GM18951 (cell line): ENCODE measurements at regions not wholly inside any gene's neighbourhood (a gene's known extent, or its start where the extent isn't known, plus 50 kb on each side); places are given as distances from the start of the nearest gene placed in this dataset.

Source experiments
- POLR2A ChIP-seq: IDR thresholded peaks from 4 replicates; pipeline ENCODE4 v1.6.1; 2011; ENCODE audit warnings: mild to moderate bottlenecking; ENCODE audit not compliant: insufficient read length, insufficient read depth; ENCODE audit errors: extremely low read depth
- in situ Hi-C: fragments of 300-500 bp; cut with MboI; formaldehyde crosslinking; loops from one replicate; pipeline ENCODE4 v1.12.0; 2022; ENCODE audit warnings: low sequenced_read_pairs, mixed read lengths, inconsistent platforms; ENCODE audit not compliant: unreplicated experiment

DNA sequence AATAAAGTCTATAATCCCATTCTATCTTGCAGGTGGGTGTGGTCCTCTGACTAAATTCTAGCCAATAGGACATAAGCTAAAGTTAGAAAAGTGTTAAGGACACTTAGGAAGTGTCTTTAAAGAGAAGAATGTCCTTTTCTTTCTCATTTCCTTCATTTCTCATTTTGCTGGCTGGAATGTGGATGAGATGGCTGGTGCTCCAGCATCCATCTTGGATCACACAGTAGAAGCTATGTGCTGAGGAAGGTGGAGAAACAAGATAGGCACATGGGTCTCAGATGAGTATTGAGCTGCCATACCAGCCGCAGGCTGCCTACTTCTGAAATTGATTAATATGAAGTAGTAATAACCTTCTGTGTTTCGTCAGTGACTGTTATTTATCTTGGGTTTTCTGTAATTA, 289.0 kb downstream of the LRFN2 start:
- no peak for TF ChIP-seq POLR2A
- in situ Hi-C loops, result loop anchor here (25.0 kb wide), 2 partner anchors 311 to 936 kb away; no protein-coding TSS in a partner anchor

GRCh38 chr6:40295251-40295950, 291.8 kb downstream of the LRFN2 start:
- in situ Hi-C loops, result loop anchor here (25.0 kb wide), 2 partner anchors 308 to 933 kb away; no protein-coding TSS in a partner anchor
- TF ChIP-seq POLR2A, result no peak

DNA sequence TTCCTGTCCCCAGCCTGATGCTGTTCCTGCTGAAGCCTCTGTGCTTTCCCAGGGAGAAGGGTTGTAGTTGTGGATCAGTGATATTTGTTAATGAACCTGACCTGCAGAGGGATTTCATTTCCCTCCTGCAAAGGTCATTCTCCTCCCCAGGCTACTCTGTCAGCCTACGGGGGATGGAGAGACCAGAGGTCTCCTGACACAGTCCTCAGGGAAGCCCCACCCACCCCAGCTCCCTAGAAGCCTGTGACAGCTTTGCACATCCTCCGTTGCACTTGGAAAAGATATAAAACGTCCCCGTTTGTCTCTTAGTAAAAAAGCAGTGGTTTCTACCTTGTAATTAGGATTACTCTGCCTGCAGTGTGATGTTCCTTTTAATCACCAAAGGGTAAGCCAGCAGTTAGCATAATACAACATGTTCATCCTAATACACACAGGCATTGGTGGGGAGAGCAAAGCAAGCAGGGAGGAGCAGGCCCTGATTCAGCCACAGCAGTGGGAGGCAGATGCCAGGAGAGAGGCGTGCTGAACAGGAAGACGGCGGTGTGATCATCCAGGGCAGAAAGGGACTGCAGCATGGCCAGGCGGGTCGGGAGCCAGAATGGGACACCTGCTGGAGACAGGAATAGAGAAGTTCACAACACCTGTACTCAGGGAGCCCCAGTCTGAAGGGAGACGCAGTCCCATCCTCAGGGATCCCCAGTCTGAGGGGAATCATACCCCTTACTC, 293.5 kb downstream of the LRFN2 start:
- TF ChIP-seq POLR2A, result no peak

DNA sequence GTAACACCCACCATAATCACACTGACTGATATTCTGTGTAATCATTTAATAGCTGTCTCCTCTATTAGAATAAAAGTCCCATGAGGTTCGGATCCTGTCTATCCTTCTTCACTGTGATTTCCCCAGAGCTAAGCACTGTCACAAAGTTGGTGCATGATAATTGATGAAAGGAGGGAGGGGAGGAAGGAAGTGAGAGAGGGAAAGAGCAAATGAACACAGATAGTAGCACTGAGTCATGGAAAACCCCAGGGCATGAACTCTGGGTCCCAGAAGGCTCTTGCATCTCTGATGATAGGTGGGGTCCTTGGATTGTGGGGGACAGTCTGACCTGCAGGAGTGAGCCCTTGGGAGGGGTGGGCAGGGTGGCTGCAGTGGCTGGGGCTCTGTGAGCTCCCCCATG, 294.1 kb downstream of the LRFN2 start:
- in situ Hi-C loops, result loop anchor here (25.0 kb wide), 2 partner anchors 306 to 931 kb away; no protein-coding TSS in a partner anchor
- TF ChIP-seq POLR2A, result no peak

More for the DNA sequence above, 293.5 kb downstream of the LRFN2 start:
- in situ Hi-C loops, result loop anchor here (25.0 kb wide), 2 partner anchors 306 to 931 kb away; no protein-coding TSS in a partner anchor

GRCh38 chr6:40290816-40291215, 296.3 kb downstream of the LRFN2 start:
- TF ChIP-seq POLR2A, result no peak
- in situ Hi-C loops, result loop anchor here (25.0 kb wide), 2 partner anchors 304 to 929 kb away; no protein-coding TSS in a partner anchor

DNA sequence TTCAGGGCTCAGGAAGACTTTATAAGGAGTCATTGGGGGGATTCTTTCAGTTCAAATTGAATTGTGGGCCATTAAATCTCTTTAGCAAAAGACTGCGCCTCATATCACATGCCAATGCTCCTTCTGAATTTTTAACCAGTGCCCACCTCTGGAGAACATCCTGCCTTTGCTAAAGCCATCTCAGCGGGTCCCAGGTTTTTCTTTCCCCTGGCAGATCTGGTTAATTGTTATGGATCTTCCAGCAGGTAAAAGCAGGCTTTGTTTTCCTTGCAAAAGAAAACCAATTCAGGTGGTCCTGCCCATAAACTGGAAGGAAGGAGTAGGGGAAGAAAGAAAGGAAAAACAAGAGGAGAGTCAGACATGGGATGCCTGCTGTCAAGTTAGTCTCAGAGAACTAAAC, 298.2 kb downstream of the LRFN2 start:
- no peak for TF ChIP-seq POLR2A
- in situ Hi-C loops, result loop anchor here (25.0 kb wide), 2 partner anchors 302 to 927 kb away; no protein-coding TSS in a partner anchor

GRCh38 chr6:40287296-40287850, 299.8 kb downstream of the LRFN2 start:
- in situ Hi-C loops, result loop anchor here (25.0 kb wide), 2 partner anchors 300 to 925 kb away; no protein-coding TSS in a partner anchor
- no peak for TF ChIP-seq POLR2A

DNA sequence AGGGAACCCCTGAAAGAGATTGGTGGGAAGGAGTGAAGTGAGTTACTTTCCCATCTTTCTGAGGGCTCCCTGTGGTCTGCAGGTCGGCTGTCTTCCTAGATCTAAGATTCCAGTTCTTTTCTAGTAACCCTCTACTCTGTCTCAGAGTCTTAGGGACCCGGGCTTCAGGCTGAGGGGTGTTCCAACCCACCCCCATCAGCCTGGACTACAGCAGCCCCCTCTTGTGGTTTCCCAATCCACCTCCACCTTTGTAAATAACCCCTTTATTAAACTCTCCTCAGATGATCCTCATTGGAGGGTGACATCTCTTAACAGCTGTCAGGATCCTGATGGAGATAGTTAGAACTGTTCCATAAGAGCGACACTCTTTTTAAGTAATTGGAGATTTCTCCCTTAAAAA, 300.4 kb downstream of the LRFN2 start:
- no peak for TF ChIP-seq POLR2A
- in situ Hi-C loops, result loop anchor here (25.0 kb wide), 2 partner anchors 299 to 924 kb away; no protein-coding TSS in a partner anchor

- in situ Hi-C loops, result loop anchor here (25.0 kb wide), 2 partner anchors 299 to 924 kb away; no protein-coding TSS in a partner anchor
- no peak for TF ChIP-seq POLR2A
Measured at GRCh38 chr6:40285996-40286395, 301.2 kb downstream of the LRFN2 start.

DNA sequence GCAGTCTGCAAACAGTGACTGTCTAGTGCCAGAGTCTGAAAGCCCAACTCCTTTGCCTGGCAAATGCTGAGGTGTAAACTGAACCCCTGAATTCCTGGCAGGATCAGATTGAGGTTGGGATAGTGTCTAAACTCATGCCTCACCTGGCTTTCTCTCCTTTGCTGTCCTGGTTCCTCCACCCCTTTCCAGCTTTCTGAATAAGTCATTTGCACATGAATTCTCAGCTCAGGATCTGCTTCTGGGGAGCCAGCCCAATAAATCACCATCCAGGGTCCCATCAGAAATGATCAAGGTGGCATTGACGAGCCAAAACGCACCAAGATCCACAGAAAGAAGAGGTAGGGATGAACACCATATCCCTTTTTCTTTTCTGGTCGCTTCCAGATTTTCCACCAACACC, 301.6 kb downstream of the LRFN2 start:
- no peak for TF ChIP-seq POLR2A

GRCh38 chr6:40282986-40283385, 304.2 kb downstream of the LRFN2 start:
- in situ Hi-C loops, result loop anchor here (25.0 kb wide), 2 partner anchors 296 to 921 kb away; no protein-coding TSS in a partner anchor
- no peak for TF ChIP-seq POLR2A

More for the DNA sequence above, 301.6 kb downstream of the LRFN2 start:
- in situ Hi-C loops, result loop anchor here (25.0 kb wide), 2 partner anchors 298 to 923 kb away; no protein-coding TSS in a partner anchor

- TF ChIP-seq POLR2A, result no peak
- in situ Hi-C loops, result loop anchor here (25.0 kb wide), 2 partner anchors 294 to 919 kb away; no protein-coding TSS in a partner anchor
Measured at GRCh38 chr6:40281402-40281801, 305.8 kb downstream of the LRFN2 start.

- in situ Hi-C loops, result loop anchor here (25.0 kb wide), 2 partner anchors 293 to 918 kb away; no protein-coding TSS in a partner anchor
- no peak for TF ChIP-seq POLR2A
Measured at GRCh38 chr6:40280231-40280630, 306.9 kb downstream of the LRFN2 start.
